Stimulated activated CD8-positive, alpha-beta memory T cell treated with anti-CD3 and anti-CD28 coated beads, Interleukin-4, amount 100 ng/mL, for 1 hour (primary cell): ENCODE measurements at regions not wholly inside any gene's neighbourhood (a gene's known extent, or its start where the extent isn't known, plus 50 kb on each side); places are given as distances from the start of the nearest gene placed in this dataset.
"Not testable (repeated sequence)": the region's sequence is repeated elsewhere in the genome, so short reads cannot be mapped to it uniquely, and the experiment has no call there.

Experiments
- DNase-seq, 2 donors: peaks; one replicate each; pipeline ENCODE4 v3.0.0-alpha.2; 2020; ENCODE audit warnings: low read depth in 2 of 2, low spot score in 1 of 2

DNA sequence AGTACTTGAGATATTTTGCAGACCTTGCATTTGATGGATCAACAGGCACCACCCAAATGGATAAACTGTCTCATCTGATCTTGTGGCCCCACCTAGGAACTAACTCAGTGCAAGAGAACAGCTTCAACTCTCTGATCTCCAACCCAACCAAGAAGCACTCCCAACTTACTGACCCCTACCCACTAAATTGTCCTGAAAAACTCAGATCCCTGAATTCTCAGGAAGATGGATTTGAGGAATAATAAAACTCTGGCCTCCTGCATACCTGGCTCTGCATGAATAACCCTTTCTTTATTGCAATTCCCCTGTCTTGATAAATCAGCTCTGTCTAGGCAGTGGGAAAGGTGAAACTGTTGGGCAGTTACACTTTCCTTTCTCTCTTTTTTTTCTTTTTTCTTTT is 247.9 kb downstream of the ZPLD1 start:
- DNase-seq: no peak

DNA sequence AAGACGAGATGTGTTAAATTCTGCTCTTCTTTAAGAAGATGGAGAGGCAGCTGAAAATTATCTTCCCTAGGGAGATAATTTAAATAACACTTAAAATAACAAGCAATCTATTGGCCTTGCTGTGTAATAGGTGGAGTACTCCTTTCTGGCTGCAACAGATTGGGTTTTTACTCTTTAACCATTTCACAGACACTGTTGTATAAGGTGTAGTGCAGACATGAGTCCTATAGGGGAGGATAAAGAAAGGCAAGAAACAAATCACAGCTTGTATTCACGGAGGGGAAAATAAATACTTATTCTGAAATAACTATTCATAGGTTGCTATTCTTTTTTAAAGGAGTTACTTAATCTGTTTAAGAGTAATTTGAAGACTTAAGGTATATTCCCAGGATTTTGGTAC is 252.0 kb downstream of the ZPLD1 start:
- DNase-seq: no peak

DNA sequence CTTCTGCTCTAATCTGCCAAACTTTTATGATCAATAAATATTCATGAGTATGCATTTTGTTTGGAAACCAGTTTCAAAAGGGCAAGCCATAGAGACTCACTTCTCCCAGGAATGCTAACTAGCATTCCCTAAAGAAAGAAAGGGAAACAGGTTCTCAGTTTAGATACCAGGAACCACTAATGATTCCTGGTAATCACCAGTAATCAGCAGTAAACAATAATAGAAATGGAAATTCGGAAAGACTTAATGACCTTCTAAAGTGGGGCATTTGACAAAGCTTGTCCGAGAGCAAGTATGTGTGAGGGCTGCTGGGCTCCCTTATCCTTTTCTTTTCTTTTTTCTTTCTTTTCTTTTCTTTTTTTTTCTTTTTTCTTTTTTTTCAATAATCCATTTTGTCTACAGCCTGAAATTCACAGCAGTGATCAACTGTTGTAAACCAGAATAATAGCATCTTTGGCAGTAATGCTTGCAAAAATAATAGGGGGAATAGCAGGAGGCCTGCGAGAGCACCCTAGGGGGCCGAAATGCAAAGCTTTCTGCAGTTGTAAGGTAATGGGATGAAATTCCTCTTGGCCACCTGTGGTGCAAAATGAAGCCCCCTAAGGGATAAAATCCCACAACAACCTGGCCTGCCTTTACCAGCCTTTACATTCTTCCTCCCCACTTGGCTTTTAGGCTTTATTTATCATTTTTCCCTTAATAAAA is 253.2 kb downstream of the ZPLD1 start:
- no peak for DNase-seq

DNA sequence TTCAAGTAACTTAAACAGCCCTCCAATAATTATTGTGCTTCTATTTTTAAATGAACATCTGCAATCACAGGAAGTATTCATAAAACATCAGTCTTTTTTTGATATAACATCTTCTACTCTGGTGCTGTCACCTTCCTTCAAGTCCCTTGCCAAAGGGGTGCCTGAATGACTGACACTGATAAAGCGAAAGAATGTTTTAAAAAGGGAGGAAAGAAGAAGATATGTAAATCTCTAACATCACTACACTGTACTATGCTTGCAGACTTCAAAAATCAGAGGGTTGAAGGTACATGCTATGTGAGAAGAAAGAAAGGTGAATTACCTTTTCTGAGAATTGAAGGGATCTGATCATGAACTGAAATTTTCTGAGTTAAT is 253.7 kb downstream of the ZPLD1 start:
- DNase-seq: no peak

DNA sequence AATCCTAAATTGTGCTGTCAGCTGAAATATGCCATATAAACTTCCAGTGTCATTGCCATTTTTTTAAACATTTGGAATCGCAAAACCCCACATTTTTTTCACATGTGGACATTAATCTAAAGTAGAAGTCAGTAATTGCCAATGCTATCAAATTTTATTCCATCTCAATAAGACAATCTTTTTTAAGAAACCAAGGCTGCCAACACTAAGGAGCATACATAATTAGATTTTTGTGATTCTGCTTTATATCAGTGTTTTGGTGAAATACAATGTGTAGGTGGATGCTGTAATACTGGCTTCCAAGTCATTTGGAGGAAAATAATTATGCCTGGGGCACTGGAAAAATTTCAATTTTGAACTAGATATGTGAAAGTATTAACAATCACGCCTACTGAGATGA is 256.7 kb downstream of the ZPLD1 start:
- no peak for DNase-seq

DNA sequence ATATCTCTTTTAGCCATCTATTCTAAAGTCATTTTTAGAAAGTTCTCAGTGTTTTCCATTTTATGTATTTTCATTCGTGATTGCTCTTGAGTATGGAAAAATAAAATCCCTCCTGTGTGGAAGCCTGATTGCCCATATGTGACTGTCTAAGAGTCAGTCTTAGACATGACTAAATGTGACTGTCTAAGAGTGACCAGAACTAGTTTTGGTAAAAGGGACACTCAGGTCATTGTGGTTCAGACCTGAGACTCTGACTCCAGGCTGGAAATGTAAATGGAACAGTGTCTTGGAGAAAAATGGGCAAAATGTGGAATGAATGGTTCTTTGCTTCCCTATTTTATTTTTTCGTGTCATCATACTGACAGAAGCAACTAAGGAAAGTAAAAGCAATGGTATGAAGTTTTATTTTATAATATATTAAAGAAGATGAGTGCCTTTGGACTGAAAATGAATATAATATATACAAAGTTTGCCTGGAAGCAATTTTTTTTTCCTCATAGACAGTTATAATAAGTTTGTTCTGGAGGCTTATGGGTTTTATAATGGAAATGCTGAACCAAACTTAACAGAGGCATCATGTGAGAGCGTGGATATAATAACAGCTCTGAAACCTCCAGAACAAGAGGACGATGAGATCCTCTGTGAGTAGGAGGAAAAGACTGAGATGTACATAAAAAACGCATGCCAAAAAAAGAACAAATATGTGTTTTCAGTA is 264.4 kb downstream of the ZPLD1 start:
- DNase-seq: no peak

DNA sequence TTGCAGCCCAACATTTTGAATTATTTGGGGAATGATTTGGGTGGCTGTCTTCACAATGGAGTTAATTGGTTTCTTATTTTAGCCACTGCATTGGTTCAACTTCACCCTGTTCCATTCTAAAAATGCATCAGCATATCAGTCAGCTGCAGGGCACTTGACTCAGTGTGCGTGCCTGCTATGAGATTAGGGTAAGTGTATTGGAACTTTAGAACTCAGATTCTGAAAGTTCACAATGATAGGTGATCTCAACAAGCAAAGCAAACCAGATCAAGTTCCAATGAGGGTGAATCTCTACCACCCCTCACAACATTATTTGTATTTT is 265.0 kb downstream of the ZPLD1 start:
- no peak for DNase-seq

DNA sequence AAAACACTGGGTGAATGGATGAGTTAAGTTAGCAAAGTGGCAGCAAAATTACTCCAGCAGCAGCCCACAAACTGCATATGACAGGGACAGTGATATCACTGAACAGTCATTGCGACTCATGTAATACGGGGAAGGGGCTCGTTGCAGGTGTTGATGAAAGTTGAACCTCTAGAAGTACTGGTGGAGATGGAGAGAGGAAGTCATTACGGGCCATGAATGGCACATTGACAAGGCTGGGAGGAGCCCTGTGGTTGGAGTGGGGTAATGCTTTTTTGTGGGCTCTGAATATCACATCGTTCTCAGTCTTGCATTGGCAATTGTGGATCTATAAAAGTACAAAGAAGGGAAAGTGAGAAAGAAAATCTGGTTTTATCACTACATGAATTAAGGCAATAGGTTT is 278.1 kb downstream of the ZPLD1 start:
- no peak for DNase-seq

DNA sequence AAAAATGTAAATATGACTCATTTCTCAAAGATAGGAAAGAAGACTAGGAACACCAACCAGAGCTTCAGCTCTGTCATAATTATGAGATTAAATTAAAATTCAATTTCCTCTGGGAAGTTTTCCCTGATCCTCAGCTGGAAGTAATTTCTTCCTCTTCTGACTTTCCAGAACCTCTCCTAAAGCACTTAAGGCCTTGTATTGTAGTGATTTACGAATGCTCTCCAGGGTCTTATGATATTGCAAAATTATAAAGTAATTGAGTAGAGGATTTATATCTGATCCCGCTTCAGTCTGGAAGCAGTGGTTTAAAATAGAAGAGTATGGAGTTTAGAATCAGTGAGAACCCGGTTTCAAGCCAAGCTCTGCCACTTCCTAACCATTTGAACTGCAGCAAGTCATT is 279.8 kb downstream of the ZPLD1 start:
- no peak for DNase-seq

DNA sequence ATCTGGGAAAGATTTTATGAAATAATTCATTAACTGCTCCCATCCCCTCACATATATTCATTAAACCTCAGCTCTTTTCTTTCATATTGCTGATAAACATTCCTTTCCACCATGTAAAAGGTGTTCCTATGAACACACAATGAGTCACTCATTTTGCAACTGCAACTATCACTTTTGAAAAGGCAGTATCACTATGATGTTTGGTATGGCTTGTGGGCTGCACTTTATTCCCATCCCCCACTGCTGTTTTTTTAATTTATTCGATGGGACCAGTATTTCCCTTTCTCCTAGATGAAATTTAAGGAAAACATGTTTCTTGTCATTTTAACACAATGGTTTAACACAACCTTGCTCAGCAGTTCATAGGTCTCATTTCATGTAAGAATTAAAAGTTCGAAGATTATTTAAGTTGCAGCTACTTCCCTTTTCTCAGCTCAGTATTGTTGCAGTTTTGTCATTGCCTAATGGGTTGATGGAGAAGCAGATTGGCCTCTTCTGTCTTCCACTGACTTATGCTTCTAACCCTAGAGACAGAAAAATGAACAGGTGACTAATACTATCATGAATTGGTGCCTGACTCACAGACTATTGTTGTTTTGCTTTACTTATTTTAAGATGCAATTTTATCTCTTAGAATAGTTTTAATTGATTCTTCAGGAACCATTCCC is 280.3 kb downstream of the ZPLD1 start:
- no peak for DNase-seq

DNA sequence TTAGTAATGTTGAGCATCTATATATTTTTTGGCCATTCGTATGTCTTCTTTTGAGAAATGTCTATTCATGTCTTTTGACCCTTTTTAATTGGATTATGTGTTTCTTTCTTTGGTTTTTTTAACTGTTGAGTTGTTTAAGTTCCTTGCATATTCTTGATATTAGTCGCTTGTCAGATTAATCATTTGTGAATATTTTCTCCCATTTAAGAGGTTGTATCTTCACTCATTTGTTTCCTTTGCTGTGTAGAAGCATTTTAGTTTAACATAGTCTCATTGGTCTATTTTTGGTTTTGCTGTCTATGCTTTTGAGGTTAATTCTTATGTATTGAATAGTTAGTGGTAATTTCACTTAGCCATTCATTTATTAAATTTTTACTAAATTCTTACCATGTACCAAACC is 283.8 kb downstream of the ZPLD1 start:
- no peak for DNase-seq

DNA sequence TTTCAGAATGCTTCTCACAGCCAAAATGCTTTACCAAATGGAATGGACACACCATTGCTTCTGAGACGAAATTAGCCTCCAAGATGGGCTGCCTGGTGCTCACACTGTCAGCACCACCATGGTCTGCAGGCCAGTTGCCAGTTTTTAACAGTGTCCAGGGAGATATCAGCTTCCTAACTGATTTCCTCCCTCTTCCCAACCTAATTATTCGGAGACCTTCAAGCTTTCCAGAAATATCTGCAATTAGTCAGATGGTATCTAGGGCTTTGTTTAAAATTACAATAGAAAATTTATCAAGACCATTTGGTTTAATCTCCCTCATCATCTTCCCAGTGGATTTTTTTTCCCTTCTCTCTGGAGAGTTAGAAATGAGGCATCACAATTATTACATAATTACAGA is 287.5 kb downstream of the ZPLD1 start:
- no peak for DNase-seq

DNA sequence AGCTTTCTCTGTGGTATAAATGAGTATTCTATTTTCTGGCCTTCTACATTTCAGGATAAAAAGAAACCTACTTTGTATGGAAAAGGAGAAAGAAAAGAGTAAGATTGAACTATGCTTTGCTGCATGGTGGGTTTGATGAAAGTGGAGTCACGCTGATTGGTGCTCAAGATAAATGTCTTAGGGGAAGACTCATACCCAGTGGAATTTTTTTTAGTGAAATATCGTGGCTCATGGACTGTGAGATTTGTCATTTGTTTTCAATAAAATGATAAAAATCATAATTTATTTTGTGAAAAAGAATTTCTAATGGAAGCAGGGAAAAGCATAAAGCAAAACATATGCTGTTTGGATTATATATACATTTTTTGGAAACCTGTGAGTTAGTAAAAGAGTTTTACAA is 292.5 kb downstream of the ZPLD1 start:
- no peak for DNase-seq

DNA sequence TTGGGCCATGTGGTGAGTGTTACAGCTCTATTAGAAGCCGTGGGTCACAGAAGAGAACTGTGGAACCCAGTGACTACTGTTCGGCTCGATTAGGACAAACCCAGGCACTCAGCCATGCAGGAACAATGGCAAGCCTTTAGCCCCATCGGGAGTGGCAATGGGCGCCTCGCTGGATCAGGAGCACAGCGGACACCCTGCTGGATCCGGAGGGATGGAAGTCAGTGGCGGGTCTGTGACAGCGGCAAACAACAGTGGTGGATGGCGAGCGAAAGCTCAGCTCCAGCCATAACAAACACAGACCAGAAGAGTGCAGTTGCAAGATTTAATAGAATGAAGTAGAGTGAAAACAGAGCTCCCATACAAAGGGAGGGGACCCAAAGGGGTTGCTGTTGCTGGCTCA is 297.8 kb downstream of the ZPLD1 start:
- not testable (repeated sequence) for DNase-seq

DNA sequence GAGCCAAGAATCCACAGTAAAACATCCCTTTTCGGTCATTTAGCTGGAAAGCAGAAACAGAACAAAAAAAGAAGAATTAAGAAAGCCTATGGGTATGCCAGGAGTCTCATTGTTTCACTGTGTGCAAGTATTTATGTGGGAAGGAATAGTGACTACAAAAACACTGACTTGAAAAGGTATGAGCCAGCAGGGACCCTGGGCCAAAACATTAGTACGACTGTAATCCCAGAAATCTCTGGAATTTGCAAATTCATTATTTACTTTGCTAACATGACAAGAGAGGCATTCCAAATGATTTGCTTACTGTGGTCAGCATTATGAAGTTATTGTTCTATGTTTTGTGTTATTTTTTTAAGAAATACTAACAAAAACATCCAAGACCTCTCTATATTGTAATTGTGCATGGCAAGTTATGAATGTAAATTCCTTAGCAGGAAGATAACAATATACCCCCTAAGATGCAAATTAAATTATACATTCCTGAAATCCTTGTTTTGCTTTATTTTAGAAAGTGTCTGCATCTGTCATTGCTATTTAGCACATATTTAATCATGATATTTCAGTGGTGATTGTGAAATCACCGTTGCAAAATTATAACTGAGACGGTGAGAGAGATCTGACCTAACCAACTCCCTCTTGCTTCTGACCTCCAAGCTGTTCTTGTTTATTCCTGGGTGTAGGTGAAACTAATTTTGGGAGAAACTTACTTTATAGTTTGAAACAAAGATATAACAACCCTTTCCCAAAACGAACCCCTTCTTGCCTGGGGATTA is 299.2 kb downstream of the ZPLD1 start:
- DNase-seq: no peak

DNA sequence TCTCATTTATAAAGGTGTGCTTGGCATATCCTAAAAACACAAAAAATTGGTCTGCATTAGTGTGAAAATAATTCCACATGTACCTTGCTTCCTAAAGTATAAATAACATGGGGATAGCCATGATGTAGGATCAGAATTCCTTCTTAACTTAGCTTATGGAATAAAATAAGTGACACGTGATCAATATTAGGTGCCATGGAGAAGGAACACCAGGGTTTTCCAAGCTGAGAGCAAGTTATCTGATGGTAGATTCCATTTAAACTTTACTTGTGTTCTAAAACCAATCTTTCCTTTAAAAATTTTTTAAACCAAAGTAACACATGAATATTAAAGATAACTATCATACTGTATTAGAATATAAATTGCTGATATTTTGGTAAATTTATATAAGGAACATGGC is 300.5 kb downstream of the ZPLD1 start:
- DNase-seq: no peak

DNA sequence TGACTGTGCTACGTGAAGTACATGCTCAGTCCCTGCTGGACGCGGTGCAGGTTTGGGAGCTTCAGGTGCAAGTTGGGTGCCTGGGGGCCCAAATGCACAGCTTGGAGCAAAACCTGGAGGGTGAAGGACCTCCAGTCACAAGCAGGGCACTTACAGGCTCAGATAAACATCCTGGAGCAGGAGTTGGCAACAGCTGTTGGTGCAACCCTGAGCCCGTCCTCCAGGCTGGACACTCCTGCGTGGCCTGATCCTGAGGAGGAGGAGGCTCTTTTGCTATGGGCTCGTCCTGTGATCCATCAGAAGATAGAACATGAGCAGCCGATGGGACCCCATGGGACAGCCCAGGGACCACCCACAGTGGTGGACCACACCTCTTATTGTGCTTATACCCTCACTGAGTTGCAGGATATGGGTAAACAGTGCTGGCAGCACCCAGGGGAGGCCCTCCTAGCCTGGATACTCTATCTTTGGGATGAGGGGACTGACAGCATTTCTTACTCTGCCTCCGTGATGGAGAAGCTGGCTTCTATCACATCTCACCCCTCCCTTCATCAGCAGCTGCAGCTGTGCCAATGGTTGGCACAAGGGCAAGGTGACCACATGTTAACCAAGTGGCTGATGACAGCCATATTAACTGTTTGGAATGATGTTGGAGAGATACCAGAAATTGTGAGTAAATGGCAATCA is 301.6 kb downstream of the ZPLD1 start:
- DNase-seq: no peak

DNA sequence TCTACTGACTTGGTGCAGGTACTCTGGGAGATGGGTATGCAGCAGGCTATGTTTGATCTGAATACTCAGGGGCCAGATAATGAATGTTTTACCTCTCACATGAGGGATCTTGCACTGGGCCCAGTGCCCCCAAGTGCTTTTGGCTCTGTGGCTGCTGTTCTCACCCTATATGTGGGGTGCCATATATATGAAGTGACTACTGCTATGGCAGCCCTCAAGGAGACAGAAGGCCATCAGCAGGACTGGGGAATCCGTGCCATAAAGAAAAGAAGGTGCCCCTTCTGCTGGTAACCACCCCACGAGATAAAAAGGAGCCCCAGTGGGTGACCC is 302.1 kb downstream of the ZPLD1 start:
- no peak for DNase-seq

DNA sequence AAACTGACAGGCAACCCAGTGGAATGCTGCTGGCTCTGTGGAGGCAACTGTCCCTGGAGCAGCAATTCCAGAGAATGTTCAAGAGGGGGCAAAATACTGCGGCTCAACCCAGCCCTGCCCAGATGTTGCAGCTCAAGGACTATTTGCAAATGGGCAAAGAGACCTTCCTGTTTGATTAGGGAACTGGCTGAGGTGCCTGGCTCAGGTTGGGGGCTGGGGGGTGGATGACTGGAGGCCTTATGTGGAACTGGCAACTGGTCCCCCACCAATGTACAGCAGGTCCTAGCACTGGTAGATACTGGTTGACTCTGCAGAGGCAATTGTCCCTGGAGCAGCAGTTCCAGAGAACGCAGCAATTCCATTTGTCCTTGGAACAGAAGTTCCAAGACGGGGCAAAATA is 302.5 kb downstream of the ZPLD1 start:
- no peak for DNase-seq

DNA sequence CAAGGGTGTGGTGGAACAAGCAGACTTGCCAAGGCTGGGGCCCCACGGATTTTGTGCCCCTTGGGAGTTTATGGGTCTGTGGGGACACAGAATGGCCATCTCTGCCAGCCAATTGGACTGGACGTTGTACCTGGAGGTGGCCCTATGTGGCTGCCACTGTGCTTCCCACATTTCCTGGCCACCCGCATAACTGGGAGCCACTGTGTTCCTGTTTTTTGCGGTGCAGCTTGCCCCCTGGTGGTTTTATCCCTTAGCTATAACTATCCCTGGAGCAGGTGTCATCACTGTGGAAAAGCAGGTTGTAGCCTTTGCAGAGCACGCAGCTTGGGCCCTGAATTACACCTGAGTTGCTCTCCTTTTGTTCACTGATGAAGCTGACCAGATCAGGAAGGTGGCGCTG is 306.3 kb downstream of the ZPLD1 start:
- DNase-seq: no peak

DNA sequence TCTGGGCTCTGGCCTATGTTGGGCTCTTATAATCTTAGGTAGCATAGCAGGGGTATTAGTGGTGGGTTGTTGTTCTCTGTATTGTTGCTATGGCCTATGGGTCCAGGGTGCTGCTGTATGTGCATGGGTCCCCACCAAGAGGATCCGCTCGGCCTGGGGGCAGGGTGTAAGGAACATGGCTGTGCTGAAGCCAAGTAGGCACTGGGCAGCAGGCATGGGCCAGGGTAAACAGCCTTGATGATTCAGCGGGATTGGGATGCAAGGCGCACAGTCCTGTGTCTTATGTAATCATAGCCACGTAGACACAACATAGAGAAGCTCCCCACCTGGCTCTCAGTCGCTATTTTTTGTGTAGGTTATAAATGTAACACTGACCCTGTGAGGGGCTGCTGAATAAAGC is 306.9 kb downstream of the ZPLD1 start:
- DNase-seq: no peak

DNA sequence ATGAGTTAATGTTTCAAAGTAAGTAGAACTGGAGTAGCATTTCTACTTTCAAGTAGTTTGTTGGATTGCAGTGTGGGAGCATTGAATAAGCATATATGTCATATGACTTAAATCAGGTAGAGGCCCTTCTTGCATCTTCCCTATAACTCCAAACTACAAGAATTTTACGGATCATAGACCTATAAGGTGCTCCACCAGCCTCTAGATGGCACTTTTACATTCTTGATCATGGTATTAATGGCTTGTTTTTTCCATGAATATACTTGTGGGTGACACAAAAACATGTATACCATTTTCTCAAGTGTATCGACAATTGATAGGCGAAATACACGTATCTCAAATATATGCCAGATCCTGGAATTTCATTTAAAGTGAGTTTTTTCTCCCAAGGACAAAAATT is 311.1 kb downstream of the ZPLD1 start:
- DNase-seq: no peak
